ENCODE measurements at regions not wholly inside any gene's neighbourhood (a gene's known extent, or its start where the extent isn't known, plus 50 kb on each side); places are given as distances from the start of the nearest gene placed in this dataset.

DNA sequence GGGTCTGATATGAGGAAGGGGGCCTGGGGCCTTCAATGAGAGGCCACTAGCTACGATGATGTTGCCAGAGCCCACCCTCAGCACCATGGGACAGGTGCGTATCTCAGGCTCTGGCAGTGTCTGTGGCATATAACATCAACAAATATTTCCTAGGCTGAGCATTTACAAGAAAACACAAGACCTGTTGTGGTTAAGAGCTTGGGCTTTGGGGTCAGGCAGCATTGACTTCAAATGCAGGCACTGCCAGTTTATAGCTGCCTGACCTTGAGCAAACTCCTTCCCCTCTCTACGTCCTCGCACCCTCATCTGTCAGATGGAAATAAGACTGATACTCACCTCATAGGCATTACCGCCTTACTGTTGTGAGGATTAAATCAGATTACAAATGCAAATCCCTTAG, 156.0 kb downstream of the KATNAL1 start:
- DNase-seq (ENCODE audit: low read depth), result no peak

DNA sequence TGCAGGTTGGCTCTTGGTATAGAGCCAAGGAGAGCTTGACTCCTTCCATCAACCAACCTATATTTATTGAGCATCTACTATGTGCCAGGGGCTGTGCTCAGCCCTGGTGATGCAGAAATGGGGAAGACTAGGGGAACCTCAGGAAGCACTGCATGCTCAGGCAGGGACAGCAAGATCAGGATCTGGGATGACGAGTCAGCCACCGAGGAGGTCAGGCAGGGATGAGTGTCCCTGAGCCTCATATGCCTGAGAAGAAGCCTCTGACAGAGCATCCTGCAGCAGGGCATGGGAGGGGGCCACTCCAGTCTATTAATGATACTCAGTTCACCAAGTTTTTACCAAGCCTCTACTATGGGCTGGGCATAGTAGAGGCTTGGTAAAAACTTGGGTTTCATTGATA, 158.1 kb downstream of the KATNAL1 start:
- DNase-seq (ENCODE audit: low read depth), result no peak

DNA sequence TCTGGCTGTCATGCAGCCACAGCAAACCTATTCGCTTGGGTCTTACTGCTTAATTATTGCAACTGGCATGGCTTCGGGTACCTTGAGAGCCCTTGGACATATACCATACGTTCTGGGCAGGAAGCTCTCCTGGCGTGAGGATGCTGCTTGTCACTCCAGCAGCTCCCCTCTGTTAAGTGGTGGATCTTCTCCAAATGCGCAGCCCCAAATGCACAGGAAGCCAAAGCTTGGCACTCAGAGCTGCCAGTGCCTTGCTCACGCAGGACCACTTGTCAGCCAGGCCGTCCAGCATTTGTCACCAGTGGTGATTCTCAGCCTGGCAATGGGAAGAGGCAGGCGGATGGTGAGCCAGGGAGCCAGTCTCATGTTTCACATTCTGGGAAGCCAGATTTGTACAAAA, 158.6 kb downstream of the KATNAL1 start:
- DNase-seq (ENCODE audit: low read depth), result no peak

DNA sequence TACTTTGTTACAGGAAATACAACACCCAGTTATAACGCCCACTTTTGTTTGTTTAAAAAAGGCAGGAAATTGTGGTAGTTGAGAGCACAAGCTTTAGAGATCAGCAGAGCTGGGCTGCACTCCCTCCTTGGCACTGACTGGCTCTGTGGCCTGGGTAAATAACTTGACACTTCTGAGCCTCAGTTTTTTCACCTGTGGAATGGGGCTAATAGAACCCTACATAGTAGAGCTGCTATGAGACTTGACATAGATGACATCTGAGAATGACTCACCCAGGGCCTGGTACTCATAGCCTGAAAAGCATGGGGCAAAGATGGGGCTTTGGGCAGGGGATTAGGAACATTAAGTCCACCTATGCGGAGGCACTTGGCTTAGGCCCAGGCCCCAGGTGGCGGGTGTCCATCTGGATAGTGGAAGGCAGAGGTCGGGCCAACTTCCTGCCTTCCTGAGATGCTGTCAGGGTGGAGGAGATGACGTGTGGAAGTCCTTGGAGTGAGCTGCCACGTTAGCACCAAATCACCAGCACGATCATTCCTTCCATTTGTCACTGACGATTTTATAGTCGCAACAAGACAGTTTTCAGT, 159.1 kb downstream of the KATNAL1 start:
- DNase-seq (ENCODE audit: low read depth), result peak; percentile 9

DNA sequence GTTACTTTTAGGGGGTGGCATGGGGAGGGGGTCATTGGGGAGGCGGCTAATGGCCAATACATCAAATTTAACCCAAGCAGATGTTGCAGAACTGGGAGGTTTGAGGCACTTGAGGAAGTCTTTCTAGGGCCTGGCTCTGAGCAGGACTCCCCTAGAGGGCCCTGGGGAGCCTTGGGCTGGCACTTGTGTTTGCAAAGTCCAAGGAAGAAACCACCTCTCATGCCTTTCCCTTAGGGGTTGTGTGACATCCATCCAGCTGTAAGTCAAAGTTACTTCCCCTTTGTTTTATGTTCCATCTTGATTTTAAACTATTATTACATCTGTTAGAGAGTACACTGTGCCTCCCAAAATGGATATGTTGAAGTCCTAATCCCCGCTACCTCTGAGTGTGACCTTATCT, 159.9 kb downstream of the KATNAL1 start:
- DNase-seq (ENCODE audit: low read depth), result no peak

DNA sequence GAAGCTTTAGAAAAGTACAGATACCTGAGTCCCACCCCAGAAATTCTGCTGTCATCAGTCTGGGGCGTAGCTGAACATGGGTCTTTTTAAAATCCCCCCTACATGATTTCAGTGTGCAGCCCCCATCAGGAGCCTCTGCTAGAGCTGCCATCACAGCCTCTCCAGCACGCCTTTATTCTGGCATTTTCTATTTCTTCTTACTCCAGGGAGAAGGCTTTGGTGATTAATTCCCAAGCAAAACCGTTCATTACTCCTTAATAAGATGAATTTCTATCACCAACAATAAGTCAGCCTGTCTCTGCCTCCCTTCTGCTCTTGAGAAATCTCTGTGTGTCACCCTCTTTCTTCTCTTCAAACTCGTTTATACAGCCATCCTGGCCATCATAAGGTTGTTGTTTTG, 160.3 kb downstream of the KATNAL1 start:
- no peak for DNase-seq (ENCODE audit: low read depth)

DNA sequence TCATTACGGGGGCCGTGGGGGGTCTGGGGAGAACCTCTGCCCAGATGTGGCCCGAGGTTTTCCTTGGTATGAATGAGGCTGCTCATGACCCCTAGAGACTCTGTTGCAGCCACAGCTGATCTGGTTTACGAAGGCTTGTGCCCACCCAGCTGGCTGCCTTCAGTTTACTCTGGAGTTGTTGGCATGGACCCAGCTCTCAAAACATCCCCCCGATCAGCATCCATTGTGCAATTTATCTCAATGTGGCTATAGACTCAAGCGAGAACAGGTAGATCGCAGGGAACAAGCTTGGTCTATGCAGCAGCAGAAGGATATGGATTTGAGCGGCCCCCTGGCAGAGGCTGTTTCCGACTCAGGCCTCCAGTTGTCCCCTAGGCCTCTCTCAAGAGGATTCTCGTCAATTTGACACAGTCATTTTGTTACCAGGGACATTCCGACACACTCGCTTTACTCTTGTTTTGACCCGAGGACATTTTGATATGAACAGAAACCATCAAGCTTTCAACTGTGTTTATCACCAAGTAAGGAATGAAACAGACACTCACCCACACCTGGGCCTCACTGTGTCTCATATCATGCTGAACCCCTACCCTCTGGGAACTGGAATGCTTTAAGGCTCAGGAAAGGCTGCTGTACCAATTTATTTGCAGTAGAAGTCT, 161.5 kb downstream of the KATNAL1 start:
- peak; percentile 15 for DNase-seq (ENCODE audit: low read depth)

DNA sequence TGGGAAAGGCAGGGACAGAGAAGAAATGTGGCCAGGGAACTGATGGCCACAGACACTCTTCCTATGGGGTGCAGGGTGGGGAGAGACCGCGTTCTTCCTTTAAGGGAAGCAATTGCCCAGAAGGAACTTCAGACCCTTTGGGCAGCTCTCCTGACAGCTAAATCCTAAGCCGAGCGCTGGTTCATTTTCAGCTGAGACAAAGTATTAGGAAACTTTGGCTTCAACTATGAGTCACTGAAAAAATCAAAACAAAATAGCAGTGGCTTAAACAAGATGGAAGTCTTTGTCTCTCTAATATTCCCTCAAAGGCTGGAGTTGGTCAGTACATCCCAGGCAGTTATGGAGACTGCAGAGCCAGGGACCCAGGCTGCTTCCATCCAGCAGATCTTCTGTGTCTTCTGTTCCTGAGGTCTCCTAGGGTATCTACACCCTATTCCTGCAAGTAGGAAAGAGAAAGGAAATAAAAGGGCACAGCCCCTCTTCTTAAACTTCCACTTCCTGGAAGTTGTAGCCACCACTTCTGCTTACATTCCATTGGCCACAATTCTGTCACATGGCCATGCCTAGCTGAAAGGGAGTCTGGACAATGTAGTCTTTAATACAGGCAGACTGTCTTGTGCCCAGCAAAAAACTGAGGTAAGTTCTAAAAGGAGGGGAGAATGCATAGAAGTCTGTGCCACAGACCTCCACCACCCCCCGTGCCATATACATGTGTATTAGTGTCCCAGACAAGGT, 163.5 kb downstream of the KATNAL1 start:
- no peak for DNase-seq (ENCODE audit: low read depth)

DNA sequence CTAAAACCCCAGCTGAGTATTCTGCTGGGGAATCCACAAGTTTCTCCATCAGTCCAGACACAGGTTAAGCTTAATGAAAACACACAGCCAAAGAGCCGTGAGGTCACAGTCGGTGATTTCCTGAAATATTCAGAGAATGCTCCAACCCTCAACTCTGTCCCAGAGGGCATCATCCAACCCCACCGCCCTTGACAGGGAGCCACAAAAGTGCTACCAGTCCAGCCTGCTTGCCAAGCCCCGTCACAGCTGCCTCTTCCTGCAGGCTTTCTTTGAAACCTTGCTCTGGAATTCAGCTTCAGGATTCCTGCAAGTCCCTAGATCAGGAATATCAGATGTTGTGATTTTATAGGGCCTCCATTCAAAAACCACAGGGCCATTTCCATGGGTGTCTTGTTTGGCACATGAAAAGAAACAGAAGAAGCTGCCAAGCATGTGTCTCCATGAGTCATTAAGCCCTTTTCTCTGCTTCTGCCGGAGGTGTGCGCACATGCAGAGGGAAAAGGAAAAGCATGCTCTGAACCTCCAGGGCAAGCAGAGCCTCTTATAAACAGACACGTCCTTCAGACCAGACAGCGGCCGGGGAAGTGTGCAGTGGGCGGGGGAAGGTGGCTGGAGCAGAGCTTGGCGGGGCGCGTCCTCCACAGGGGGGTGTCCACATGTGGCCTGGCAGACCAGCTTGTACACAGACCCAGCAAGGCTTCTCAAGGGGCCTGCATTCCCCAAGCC, 164.7 kb downstream of the KATNAL1 start:
- no peak for DNase-seq (ENCODE audit: low read depth)

DNA sequence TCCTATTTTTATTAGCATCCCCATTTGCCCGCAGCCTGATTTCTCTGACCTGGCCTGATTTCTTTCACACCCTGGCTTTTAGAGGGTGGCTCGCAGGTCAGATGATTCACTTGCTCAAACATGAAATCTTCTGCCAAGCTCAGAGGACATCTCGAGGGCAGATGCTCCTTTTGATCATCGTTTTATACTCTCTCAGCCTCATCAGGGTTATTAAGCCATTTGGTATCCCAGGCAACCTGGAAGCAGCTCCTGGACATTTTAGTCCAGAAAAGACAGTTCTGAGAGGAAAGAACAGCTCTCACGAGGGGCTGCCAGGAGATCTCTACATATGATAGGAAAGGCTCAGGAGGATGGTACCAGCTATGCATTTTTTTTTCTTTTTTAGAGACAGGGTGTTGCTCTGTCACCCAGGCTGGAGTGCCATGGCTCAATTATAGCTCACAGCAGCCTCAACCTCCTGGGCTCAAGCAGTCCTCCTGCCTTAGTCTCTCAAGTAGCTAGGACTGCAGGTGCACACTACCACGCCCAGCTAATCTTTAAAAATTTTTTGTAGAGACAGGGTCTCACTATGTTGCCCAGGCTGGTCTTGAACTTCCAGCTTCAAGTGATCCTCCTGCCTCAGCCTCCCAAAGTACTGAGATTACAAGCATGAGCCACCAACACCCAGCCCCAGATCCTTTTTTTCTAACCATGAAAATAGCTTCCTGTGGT, 165.4 kb downstream of the KATNAL1 start:
- no peak for DNase-seq (ENCODE audit: low read depth)

DNA sequence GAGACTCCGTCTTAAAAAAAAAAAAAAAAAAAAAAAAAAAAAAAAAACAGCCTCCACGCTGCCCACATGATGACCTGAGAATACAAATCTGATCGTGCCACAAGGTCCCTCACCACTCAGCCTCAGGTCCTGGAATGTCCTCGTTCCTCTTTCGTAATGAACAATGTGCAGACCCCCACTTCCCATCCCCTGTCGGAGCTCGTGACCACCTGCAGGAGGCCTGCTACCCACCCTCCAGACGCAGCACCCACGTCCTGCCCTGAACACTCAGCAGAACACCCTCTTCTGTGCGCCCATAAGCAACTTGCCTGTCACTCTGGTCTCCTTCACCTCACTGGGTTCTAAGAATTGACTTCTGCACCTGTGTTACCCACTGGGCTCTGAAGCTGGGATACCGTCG, 166.4 kb downstream of the KATNAL1 start:
- DNase-seq (ENCODE audit: low read depth), result no peak

DNA sequence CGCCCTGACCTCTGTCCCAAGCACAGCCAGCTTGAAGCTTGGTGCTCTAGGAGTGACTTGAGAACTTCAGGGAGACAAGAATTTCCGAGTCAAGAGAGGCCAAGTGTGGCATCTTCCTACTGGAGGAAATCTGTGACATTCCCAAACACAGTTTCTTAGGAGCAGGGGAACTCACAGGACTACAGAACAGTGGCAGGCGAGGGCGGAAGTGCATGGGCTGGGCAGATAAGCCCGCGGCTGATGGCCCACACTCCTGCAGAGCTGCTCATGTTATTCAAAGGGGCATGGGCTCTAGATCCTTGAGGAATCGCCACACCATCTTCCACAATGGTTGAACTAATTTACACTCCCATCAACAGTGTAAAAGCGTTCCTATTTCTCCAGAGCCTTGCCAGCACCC, 168.8 kb downstream of the KATNAL1 start:
- DNase-seq (ENCODE audit: low read depth), result no peak

DNA sequence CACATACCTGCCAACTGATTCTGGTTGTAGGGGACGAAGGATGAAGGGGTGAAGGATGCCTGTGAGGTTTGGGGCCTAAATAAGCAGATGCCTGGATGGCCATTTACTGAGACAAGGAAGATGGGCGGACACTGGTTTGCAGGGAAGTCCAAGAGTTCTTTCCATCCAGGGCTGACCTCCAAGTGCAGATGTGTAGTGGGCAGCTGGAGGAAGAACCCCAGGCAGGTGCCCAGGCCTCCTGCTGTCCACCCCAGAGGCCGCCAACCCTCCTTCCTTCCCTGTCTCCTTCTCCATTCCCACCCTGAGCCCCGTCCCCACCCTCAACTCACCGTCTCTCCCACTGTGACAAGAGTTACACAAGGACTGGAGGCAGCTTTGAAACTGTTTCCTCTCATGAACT, 171.5 kb downstream of the KATNAL1 start:
- DNase-seq (ENCODE audit: low read depth), result no peak

DNA sequence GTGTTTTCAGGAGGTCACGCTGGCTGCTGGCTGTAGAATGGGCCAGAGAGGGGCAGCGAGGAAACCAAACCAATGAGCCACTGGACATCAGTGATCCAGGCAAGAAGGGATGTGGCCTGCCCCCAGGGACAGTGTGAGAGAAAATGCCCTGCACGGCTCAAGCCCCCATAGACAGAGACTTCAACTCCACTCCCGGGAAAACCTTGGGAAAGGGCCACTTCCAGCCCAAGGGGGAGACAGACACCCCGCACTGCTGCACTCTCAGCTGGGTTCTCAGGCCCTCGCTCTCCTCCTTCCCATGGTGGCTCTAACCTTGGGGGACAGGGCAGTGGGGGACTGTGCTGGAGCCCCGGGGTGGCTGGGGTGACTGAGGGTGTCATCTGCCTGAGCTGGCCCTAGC, 172.0 kb downstream of the KATNAL1 start:
- no peak for DNase-seq (ENCODE audit: low read depth)

DNA sequence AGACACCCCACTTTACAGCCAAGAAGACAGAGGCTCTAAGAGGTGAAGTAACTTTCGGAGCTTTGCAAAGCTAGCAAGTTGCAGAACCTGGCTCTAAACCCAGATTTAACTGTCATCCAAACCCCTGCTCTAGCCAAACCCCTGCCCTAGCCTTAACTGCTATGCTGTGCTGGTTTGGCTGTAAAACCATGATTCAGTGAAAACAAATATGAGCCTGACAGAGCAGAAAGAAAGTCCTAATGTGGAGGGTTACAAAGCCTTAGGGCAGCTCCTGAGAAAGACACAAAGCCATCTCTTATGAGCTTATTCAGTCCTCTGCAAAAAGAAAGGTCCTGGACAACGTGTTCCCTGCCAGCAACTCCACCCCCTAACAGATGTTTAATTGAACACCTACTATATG, 172.8 kb downstream of the KATNAL1 start:
- no peak for DNase-seq (ENCODE audit: low read depth)

DNA sequence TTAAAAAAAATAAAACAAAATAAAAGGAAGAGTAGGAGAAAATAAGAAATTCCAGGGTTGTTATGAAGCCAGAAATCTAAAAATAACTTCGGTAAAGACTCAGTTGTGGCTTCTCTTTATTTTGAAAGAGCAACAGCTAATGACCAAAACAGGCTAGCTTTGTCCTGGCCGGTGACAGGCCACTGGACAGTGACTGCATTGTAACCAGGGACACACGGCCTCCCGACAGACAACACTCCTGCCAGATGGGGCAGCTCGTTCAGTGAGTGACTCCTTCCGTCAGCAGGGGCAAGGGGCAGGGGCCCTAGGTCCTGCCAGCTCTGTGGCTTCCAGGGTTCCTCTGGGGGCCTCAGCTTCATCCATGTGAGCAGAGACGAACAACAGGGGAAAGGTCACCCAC, 173.4 kb downstream of the KATNAL1 start:
- no peak for DNase-seq (ENCODE audit: low read depth)

DNA sequence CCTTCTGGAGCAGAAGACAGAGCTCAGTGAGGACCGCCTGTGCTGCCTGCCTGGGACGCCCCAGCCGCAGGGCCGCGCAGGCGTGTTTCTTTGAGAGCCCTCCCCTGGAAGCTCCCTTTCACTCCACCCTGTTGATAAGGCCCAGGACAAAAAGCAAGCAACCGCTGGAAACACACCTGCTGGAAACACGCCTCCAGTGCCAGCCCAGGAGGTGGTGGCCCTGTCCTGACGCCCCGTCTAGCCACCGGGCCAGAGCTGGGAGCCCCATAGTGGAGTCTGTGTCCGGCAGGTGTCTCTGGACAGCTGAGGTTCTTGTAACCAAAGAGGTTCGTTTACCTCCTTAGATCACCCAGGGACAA, 173.8 kb downstream of the KATNAL1 start:
- DNase-seq (ENCODE audit: low read depth), result no peak

DNA sequence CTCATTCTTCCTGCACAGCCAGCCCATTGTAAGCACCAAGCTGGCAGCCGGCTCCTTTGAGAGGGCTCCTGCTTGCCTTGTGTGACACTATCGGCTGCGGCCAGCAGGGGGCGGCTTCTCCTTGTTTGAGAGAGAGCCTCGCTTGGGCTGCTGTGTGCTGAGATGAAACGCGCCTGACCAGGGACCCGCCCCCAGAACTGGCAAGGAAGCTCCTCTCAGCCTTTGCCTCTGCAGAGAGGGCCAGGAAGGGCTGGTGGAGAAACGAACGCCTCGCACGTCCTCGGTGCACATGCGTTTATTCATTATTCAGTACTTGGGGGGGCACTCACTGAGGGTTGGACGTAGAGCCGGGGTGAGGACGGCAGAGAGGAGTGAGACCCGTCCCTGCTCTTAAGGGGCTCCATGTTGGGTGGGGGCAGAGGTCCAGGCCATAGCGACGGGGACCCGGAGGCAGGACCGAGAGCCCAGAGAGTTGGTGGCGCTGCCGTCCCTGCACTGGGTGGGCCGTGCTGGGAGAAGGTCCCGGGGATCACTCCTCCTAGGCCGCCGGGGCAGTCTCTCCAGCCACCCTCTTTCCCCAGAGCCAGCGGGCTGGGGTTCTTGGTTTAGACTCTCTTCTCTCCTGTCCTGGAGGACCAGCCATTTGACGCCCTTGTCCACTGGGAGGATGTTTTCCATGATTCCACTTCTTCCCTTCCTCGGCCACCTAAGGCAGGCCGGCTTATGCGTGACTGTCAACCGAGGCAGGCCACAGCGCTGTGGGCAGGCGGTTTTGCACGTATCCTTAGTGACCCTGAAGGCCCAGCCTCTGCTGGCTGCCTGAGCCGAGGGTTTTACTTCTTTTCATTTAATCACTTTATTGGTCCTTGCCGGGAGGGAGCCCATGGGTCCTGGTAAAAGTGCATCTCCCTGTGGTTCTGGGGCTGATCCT, 174.5 kb downstream of the KATNAL1 start:
- DNase-seq (ENCODE audit: low read depth), result peak; percentile 94

DNA sequence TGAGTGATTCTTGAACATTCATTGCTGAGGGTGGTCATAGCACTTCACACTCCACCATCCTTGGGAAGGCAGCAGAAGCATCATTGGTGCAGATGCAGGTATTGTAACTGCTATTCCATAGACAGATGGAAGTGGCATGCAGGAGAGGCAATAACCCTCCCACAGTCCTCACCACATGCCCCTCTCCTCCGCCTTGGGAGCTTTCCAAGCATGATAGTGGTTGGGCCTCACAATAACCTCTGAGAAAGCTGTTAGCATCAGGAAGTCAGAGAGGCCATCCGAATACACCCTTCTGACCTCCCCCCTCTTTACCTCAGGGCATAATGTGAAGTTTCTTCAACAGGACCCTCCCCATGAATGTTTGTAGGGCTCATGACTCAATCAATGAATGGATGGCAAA, 177.9 kb downstream of the KATNAL1 start:
- no peak for DNase-seq (ENCODE audit: low read depth)

DNA sequence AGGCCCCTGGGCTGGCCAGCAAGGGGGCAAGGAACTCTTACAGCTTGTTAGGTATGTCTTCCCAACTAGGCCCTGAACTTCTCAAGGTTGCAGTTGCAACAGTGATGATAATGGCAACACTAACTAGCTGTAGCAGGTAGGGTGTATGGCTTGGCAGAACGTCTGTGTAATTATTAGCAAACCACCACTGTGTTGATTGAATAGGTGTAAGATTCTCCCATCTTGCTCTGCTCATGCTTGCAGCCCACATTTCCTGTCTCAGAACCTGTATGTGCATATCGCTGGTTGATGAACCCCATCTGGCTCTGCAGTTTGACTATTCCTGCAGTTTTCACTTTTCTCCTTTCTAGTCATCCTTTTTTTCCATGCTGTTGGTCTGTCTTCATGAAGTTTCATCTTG, 178.8 kb downstream of the KATNAL1 start:
- no peak for DNase-seq (ENCODE audit: low read depth)

DNA sequence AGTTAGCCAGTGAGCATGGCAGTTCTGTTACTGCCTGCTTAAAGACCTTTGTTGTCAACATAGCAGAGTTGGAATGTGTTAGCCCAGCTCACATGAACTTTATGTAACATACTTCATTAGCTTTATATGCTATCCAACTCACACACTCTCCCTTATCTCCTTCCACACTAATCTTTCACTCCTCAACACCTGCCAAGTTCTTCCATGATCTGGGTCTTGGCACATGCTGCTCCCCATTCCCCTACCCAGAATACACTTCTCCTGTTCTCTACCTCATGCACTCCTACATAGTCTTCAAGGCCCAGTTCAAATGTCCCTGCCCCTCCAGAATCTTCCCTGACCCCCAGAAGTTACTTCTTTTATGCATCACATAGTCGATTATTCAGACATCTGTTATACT, 179.3 kb downstream of the KATNAL1 start:
- DNase-seq (ENCODE audit: low read depth), result no peak
